Posterior vena cava (tissue), 2 donors: ENCODE measurements at regions not wholly inside any gene's neighbourhood (a gene's known extent, or its start where the extent isn't known, plus 50 kb on each side); places are given as distances from the start of the nearest gene placed in this dataset.

Experiments used
- DNase-seq: peaks from one replicate; pipeline ENCODE4 v3.0.0-alpha.2; 2020; ENCODE audit warnings: low spot score
- intact Hi-C, 2 donors: fragments of 100-400 bp; cut with DNase I; formaldehyde crosslinking; loops; one replicate each; pipeline versions ENCODE4 v1.14.1 to v1.14.2; 2022 to 2023
- donor health status: DM: yes; HTN: yes; CAD: no.
- donor health status: DM: yes; HTN: yes; CAD: no.

- intact Hi-C loops = no loop called here
- peak; percentile 96 for DNase-seq
Observed at GRCh38 chr5:42908509-42909488, 97.1 kb upstream of the SELENOP start.

GRCh38 chr5:42908086-42908485, 96.4 kb upstream of the SELENOP start:
- intact Hi-C loops = no loop called here

DNA sequence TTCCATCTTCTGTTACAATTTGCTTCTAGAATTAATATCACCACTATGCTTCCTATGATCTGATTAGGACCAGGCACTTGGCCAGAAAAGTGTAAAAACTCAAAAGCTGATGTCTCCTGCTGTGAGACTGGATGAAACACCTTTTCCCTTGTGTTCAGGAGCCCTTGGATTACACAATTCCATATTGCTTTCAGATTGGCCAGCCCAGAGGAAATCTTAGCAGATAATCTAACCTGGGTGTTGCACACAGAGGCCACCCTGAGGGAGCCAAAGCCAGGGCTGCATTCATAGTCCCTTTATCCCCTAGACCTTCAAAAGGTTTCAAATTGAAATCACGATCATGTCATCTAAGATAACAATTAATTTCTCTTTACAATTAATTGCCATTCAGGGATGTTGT, 94.1 kb upstream of the SELENOP start:
- intact Hi-C loops = no loop called here

More at GRCh38 chr5:42908086-42908485, 96.4 kb upstream of the SELENOP start:
- DNase-seq = no peak

GRCh38 chr5:42900734-42901133, 89.0 kb upstream of the SELENOP start:
- DNase-seq = no peak
- intact Hi-C loops = no loop called here

More for the DNA sequence above, 94.1 kb upstream of the SELENOP start:
- DNase-seq = no peak

DNA sequence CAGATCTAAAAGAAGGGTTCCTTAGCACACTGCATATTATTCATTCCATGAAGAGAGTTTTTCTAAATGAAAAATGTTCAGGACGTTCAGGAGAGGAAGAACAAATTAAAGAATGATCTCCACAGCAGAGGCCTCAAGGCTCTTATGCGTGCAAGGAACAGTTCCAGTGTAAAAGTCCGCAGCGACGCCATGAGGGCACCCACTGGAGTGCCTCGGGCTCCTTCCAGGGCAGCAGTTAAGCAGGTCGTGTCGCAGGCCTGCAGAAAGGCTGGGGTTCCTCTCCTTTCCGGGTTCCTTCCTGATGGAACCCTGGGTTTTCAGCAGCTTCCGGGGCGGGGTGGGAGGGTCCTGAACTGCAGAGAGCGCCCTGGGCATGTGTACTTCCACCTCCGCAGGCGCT, 87.1 kb upstream of the SELENOP start:
- no peak for DNase-seq
- intact Hi-C loops = no loop called here

DNA sequence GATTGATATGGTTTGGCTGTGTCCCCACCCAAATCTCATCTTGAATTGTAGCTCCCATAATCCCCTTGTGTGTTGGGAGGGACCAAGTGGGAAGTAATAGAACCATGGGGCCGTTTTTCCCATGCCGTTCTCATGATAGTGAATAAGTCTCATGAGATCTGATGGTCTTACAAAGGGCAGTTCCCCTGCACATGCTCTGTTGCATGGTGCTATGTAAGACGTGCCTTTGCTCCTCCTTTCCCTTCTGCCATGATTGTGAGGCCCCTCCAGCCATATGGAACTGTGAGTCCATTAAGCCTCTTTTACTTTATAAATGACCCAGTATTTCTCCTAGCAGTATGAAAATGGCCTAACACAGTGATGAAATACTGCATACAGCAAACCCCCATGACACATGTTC, 84.8 kb upstream of the SELENOP start:
- no peak for DNase-seq
- intact Hi-C loops = no loop called here

DNA sequence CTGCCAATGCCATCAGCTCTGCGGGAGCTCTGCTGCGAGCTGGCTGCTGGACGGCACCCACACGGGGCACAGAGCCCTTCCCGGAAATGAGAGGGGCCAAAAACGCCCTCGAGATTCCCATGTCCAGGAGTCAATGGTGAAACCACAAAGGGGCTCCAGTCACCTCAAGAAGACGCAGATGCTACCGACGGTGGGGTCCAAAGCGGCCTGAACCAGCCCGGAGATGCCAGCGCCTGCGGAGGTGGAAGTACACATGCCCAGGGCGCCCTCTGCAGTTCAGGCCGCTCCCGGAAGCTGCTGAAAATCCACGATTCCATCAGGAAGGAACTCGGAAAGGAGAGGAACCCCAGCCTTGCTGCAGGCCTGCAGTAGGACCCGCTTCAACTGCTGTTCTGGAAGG, 82.4 kb upstream of the SELENOP start:
- intact Hi-C loops = no loop called here
- DNase-seq = peak; percentile 79

- DNase-seq = peak; percentile 86
Observed at GRCh38 chr5:42889311-42889933, 77.7 kb upstream of the SELENOP start.

DNA sequence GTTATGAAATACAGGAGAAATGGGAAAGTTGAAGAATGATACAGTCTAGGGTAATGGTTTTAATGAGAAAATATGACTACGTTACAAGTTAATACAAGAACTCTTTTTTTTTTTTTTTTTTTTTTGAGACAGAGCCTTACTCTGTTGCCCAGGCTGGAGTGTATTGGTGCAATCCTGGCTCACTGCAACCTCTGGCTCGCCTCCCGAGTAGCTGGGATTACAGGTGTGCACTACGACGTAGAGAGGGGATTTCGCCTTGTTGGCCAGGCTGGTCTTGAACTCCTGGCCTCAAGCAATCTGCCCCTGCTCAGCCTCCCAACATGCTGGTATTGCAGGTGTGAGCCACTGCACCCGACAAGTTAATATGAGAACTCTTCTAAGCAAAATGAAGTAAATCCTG, 77.1 kb upstream of the SELENOP start:
- intact Hi-C loops = no loop called here
- DNase-seq = no peak

More at GRCh38 chr5:42889311-42889933, 77.7 kb upstream of the SELENOP start:
- intact Hi-C loops = no loop called here

DNA sequence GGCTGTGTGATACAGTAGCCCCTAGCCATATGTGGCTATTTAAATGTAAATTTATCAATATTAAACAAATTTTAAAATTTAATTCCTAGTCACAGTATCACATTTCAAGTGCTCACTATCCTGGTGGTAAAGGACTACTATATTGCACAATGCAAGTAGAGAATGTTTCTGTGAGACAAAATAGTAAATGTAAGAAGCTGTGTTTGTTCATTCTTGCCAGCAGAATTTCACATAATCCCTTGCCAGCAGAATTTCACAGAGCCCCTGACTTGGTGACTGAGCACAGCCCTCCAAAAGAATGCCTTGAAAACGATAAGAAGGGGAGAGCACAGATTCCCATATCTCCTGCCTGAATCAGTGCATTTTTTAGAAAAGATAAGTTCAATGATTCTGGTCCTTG, 75.9 kb upstream of the SELENOP start:
- DNase-seq = no peak
- intact Hi-C loops = no loop called here

GRCh38 chr5:42887097-42887496, 75.4 kb upstream of the SELENOP start:
- DNase-seq = no peak
- intact Hi-C loops = no loop called here

DNA sequence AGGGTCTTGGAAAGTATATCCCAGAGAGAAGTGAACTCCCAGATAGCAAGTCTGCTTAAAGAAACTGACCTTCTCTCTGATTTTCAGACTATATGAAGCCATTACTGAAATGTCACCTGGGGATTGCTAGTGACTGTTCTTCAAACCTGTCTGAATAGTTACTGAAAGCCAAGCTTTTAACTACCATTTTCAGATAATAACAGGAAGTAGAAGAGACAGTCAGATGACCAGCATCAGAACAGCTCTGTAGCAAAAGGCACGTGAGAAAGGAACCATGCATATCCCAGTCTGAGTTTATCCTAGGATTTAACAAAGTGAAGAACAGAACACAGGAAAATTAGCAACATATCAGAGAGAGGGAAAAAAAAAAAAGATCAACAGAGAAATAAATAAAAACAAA, 74.9 kb upstream of the SELENOP start:
- no peak for DNase-seq
- intact Hi-C loops = no loop called here

DNA sequence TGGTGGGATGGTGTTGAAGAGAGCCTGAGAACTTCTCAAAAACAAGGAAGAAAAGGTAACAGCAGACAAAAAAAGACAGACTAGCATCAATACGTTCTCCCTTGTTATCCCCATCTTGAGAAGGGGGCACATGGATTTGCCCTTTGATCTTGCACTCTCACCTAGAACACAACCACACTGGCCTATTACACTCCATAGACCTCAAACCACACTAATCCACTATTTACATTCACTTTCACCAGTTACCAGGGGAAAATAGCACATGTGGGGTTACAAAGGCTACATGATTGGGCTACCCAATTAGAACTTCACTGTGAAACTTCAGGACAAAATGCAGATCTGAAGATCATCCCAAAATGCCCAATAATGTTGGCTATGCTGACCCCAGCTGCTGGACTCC, 72.6 kb upstream of the SELENOP start:
- DNase-seq = no peak
- intact Hi-C loops = no loop called here

- no peak for DNase-seq
- intact Hi-C loops = no loop called here
Observed at GRCh38 chr5:42881416-42882117, 69.9 kb upstream of the SELENOP start.

GRCh38 chr5:42880496-42881150, 68.9 kb upstream of the SELENOP start:
- DNase-seq = no peak
- intact Hi-C loops = no loop called here

DNA sequence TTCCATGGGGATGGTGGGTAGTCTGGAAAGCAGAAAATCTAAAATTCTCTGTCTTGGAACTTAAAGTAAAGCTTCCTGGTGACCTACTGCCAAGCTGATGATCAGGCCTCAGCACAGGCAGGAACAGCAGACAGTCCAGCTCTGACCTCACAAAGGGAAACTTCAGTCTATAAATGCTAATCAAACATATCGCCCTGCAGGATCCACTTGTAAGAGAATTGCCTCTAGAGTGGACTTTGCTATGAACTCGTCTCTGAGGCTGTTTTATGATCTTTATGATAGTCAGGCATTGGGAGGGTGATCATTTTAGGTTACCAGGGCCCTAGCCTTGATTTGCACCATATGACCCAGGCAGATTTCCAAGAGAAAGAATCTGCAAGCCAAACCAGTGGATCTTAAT, 67.6 kb upstream of the SELENOP start:
- no peak for DNase-seq
- intact Hi-C loops = no loop called here

DNA sequence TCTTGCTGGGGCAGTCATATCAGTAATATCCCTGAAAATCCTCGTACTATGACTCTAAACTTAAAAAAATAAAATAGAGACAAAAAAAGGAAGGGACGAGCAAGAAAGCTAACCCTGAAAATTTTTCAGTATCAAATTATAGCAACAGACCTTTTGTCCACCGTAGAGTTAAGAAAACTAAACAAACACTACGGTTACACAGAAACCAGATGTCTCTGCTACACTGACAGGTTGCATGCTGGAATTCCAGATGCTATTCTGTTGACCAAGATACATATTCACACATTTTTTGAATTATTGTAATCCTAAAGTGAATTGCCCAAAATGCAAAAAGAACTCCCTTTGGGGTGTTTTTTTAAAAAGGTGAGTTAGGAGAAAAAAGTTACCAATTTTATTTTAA, 66.9 kb upstream of the SELENOP start:
- intact Hi-C loops = no loop called here
- no peak for DNase-seq

DNA sequence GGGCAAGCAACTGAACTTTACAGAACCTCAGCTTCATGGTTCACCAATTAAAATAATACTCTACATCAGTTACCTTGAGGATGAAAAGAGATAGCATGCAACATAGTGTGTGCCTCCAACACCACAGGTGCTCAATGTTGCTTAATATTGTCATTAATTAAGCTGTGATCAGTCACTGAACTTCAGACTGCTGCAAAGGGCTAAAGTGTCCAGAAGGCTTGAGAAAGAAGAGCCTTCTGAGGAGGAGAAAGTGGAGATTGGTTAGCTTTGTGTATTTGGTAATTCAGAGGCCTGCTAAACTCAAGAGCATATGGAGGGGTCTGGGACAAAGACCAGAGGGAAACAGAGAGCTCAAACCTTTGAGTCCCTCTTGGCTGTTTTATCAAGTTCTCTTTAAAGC, 66.3 kb upstream of the SELENOP start:
- intact Hi-C loops = no loop called here
- DNase-seq = no peak

DNA sequence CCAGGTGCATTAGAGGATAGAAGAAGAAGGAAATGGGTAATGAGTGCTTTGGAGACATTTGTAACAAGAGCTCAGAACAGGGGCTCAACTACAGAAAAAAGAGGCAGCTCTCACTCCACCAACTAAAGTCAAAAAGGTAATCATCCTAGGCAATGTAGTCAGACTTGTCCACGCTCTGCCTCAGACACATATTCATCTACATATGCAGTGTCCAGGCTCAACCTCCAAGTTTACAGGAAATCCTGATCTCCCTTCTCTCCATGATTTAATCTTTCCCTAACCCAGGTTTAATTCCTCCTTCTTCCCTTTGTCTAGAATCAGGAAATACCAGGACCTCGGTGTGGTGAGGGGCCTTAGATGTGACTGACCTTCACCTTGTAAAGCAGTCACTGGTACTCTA, 65.7 kb upstream of the SELENOP start:
- DNase-seq = no peak
- intact Hi-C loops = no loop called here

DNA sequence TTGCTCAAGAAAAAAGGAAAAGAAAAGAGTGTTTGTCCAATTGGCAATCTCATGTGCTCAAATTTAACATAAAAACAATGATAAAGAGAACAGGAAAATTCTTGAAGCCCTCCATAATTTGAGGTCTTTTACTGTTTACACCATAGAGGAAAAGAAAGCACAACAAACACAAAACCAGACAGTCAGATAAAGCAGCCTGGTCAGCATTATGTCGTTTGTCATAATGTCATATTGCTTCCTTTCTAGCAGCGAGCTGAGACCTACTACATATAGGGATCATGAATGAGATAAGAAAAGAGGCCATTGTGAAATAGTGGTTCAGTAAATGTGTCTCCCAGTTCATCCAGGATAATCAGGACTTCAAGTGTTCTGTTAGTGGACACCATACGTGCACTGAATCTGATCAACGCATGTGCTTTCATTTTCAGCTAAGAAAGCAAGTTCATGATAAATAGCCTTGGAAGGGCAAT, 64.7 kb upstream of the SELENOP start:
- intact Hi-C loops = no loop called here

More for the DNA sequence above, 64.7 kb upstream of the SELENOP start:
- DNase-seq = no peak
